ENCODE measurements at regions not wholly inside any gene's neighbourhood (a gene's known extent, or its start where the extent isn't known, plus 50 kb on each side); places are given as distances from the start of the nearest gene placed in this dataset.
A peak's percentile ranks its signal among the peaks of the same experiment; 100 is the strongest.
"Not testable (repeated sequence)": the region's sequence is repeated elsewhere in the genome, so short reads cannot be mapped to it uniquely, and the experiment has no call there.

DNA sequence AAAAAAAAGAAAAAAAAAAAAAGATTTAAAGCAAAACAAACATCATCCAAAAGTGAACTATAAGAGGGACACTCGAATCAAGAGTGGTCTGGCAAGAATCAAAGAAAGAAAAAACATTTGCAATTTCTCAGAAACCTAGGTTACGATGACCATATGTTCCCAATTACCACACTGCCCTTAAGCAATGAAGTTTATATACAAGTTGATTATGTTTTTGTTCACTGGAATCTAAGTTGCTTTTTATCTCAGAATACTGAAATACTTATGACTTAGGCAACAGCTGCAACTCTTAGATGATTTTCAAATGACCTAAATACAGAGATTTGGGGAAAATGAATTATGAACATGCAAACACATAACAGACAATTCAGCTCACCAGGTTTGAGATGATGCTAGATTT, 597.1 kb upstream of the CHAC2 start:
- FAIRE-seq, result no peak
- no peak for TF ChIP-seq POLR2A (IDR thresholded peaks at IDR 0.05; ENCODE audit: low read depth, low read length)
- DNase-seq (ENCODE audit: insufficient read length, low spot score), result no peak

DNA sequence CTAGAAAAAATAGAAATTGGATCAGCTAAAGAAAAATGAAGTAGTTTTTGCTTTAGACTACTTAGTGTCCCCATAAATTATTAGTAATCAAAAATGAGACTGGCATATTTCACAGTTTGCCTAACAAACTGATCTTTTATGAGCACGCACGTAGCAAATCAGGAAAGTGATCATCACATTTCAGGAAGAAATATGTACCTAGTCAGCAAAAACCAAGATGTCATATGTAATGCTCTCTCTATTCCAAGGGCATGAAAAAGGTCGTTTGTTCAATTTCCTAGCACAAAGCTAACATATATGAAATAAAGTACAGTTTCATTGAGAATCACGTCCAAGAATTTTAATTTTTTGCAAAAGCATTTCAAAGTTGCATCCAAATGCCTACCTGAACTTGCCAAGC, 600.4 kb upstream of the CHAC2 start:
- no peak for TF ChIP-seq POLR2A (IDR thresholded peaks at IDR 0.05; ENCODE audit: low read depth, low read length)
- FAIRE-seq, result peak; percentile 11
- no peak for DNase-seq (ENCODE audit: insufficient read length, low spot score)

DNA sequence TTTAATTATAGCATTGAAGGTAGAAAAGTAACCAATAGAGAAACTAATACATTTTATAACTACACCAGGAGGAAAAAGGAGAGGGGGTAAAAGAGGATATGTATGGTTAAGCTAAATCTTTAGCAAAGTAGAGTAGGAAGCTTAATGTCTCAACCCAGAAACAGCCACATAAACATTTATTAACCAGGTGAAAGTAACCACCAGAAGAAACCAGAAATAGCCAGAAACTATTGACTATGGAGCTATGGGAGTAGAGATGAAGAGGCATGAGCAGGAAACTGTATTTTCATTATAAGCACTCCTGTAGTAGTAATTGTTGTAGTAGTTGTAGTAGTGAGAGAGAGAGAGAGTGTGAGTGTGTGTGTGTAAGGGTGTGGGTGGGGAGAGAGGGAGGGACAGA, 617.5 kb upstream of the CHAC2 start:
- FAIRE-seq, result no peak
- no peak for TF ChIP-seq POLR2A (IDR thresholded peaks at IDR 0.05; ENCODE audit: low read depth, low read length)
- DNase-seq (ENCODE audit: insufficient read length, low spot score), result no peak

DNA sequence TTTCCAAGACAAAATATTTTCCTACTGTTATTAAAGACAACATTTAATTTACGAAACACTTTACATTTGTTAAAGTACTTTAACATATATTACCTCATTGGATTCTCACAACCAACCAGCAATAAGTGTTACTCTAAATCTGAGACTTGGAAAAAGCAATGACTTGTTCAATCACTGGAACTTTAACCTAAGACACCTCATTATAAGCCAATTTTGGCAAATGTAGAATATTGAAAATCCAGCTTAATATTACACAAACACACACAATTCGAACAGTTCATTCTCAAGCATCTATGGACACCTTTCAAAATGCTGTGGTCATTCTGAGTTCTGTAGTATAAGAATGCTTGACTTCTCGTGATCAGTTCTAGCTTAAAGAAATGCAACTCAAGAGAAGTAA, 619.4 kb upstream of the CHAC2 start:
- no peak for FAIRE-seq
- no peak for DNase-seq (ENCODE audit: insufficient read length, low spot score)
- no peak for TF ChIP-seq POLR2A (IDR thresholded peaks at IDR 0.05; ENCODE audit: low read depth, low read length)

DNA sequence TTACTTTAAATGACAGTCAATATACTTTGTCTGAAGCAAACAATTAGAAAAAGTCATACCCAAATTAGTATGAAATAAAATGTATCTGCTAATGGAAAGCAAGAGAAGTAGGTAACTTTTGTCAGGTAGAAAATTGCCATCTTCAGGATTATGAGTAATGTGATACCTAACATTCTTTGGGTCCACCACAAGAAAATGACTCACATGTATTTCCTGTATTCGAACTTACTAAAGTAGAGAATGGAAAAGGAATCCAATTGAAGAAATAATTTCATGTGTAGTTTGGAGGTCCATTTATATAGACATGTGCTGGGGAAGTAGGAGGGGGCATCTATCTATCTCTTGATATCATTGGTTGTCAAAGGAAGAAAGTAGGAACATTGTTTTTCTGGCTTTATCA, 636.2 kb upstream of the CHAC2 start:
- peak; percentile 98 for FAIRE-seq
- DNase-seq (ENCODE audit: insufficient read length, low spot score), result no peak

DNA sequence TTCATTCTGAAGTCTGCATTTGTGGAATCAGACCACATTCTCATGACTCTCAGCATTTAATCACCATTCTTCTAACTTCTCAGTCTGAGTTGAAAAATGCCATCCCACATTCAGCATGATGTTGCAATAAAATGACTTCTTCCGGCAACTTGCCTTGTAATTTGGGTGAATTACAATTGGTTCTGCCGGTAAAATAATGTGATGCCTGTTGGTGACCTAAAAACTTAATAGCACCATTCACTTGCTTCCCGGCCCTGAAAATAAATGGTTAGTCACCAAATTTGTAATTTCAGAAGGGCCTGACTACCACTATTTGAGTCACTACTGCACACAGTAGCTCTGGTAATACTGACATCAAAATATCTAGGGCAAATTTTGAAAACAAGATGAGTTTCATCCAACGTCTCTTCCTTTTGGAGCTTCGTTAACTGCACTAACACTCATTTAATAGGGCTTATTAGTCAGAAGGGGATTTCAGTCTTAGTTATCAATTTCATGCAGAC, 637.1 kb upstream of the CHAC2 start:
- DNase-seq (ENCODE audit: insufficient read length, low spot score) (no peak), FAIRE-seq (no peak)
- TF ChIP-seq POLR2A (IDR thresholded peaks at IDR 0.05; ENCODE audit: low read depth, low read length), result no peak

More for the DNA sequence above, 636.2 kb upstream of the CHAC2 start:
- TF ChIP-seq POLR2A (IDR thresholded peaks at IDR 0.05; ENCODE audit: low read depth, low read length), result no peak

DNA sequence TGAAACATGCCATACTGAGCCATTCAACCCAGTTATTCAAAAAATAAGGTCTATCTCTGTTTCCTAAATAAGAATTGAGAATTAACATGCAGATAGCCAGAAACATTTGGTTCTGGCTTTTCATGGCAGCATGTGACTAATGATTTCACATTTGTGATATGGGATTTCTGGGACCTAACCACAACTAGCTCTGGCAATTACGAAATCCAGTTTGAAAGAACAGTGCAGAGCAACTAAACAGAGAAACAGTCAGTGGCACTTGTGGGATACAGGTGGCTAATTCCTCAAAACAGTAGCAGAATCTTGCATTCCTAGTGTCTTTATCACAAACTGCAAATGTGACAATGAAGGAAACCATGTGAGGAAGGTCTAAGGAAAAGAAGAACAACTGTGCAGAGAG, 637.8 kb upstream of the CHAC2 start:
- DNase-seq (ENCODE audit: insufficient read length, low spot score), result no peak
- no peak for TF ChIP-seq POLR2A (IDR thresholded peaks at IDR 0.05; ENCODE audit: low read depth, low read length)
- peak; percentile 99 for FAIRE-seq

DNA sequence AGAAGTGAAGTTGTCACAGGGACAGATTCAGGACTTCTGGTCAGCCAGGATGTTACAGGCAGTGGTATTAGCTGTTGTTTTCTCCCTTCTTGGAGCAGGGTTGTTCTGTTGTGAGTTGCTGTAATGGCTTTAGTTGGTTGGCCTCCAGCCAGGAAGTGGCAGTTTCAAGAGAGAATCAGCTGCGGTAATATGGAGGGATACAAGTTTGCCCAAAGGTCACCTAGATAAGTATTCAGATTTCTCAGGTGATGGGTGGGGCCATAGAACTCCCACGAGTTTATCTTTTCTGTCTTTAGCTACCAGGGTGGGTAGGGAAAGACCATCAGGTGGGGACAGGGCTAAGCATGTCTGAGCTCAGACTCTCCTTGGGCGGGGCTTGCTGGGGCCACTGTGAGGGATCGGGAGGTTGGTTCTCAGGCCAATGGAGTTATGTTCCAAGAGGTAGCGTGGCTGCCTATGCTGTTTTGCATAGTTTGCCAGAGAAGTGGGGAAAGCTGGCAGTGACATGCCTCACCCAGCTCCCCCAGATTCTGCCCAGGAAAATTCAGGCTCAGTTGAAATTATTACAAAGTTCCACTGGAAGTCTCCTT, 640.4 kb upstream of the CHAC2 start:
- DNase-seq (ENCODE audit: insufficient read length, low spot score), result no peak
- TF ChIP-seq POLR2A (IDR thresholded peaks at IDR 0.05; ENCODE audit: low read depth, low read length), result no peak
- no peak for FAIRE-seq

DNA sequence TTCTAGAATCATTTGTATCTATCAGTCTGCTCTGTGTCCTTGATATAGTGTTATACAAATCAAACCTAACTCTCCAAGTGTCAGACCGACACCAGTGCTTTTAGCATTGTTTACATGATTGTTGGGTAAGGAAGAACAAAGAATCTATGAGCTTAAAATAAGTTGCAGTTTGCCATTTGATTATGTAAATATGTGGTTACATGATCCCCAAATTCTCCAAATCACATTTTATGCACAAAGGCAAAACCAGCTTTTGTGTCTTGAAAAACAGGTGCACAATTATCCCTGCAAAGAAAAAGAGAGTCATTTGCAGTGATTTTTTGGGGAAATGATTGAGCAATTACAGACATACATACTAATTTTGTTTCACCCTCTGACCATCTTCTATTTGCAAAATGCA, 652.6 kb upstream of the CHAC2 start:
- TF ChIP-seq POLR2A (IDR thresholded peaks at IDR 0.05; ENCODE audit: low read depth, low read length), result no peak
- no peak for FAIRE-seq
- DNase-seq (ENCODE audit: insufficient read length, low spot score), result no peak

DNA sequence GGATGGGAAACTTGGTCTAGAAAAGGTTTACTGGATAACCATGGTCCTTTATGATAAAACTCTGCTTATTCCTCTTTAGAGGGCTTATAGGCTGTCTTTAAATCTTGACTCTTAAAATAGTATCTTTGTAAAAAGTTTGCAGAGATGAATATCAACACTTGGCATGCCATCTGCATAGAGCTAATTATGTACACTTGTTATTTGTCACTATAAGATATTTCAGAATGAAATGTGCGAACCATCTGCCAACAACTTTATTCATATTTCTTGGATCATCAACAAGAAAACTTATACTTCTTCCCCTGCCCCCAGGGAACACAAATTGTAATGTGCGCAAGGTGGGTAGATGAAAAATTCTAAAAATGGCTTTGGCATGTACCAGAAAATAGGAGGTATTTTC, 653.0 kb upstream of the CHAC2 start:
- FAIRE-seq (no peak), DNase-seq (ENCODE audit: insufficient read length, low spot score) (no peak)
- no peak for TF ChIP-seq POLR2A (IDR thresholded peaks at IDR 0.05; ENCODE audit: low read depth, low read length)

DNA sequence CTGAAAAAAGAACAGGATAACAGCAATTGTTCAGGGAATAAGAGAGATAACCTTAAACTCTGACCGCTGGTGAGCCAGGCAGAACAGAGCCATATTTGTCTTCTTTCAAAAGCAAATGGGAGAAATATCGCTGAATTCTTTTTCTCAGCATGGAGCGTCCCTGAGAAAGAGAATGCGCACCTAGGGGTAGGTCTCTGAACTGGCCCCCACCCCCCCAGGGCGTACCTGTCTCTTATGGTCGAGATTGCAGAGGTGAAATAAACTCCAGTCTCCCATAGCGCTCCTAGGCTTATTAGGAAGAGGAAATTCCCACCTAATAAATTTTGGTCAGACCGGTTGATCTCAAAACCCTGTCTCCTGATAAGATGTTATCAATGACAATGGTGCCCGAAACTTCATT, 655.2 kb upstream of the CHAC2 start:
- not testable (repeated sequence) for FAIRE-seq; DNase-seq (ENCODE audit: insufficient read length, low spot score)

DNA sequence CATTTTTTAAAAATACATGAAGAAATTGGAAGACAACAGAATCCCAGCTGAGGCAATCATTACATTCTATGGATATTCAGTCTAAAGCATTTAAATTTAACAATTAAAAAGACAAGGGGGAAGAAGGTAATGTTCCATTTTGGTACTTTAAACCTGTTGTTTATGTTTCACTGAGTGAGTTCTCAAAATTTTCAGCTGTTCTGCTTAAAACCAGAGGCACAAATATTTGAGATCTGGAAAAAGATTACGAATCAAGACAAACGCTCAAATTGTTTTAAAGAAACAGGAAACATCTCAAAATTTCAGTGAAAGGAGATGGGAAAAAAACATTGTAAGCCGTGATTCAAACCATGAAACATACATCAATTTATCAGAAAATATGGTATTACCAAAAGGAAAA, 656.2 kb upstream of the CHAC2 start:
- no peak for FAIRE-seq
- DNase-seq (ENCODE audit: insufficient read length, low spot score), result no peak
- TF ChIP-seq POLR2A (IDR thresholded peaks at IDR 0.05; ENCODE audit: low read depth, low read length), result no peak

DNA sequence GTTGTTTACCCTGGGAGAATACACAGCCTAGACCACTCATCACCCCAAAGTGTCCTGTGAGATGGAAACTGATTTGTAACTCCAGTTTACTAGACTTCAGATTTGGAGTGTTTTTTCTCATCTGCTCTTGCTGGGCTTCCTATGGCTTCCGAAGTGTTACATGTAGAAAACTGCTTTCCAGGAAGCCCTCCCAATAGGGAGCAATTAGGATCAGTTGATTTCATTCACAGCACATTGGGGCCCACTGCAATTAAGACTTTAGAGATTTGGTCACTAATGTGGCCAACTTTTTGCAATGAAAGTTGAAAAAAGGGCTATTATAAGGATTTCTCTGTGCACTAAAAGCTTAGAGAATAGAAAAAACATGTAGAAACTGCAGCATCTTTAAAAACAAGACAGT, 656.6 kb upstream of the CHAC2 start:
- no peak for TF ChIP-seq POLR2A (IDR thresholded peaks at IDR 0.05; ENCODE audit: low read depth, low read length)
- no peak for DNase-seq (ENCODE audit: insufficient read length, low spot score)
- no peak for FAIRE-seq

DNA sequence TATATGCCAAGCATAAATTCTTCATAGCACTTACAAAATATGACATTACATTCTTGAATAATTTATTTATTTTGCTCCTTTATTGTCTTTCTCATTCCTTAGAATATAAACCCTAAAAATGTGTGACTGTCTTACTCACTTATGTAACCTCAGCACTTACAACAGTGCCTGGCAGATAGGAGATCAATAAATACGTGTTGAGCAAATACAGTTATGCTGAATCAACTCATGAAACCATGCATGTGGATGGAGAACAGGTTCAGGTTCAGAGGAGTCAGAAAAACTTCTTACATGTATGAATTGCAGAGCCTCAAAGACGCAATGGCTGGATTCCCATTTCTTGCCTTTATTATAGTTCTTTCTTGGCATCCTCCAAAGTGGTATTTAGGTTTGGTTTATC, 659.4 kb upstream of the CHAC2 start:
- no peak for DNase-seq (ENCODE audit: insufficient read length, low spot score)
- no peak for TF ChIP-seq POLR2A (IDR thresholded peaks at IDR 0.05; ENCODE audit: low read depth, low read length)
- no peak for FAIRE-seq

DNA sequence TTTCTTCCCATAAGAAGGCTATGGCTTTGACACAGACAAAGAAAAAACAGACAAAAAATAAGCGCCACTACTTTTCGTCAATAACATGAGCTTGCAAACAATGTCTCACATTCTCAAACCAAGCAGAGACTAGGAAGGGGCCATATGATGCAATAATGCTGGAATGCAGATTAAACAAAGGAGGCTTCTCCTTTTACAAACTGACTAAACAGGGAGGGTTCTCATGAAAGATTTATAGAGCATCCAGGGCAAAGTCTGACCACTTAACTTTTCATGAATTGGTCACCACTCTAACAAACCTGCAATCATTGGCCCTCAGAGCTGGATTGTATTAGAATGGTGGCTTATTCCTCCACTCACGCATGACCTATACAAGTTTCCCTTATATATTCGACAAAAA, 663.3 kb upstream of the CHAC2 start:
- peak; percentile 18 for DNase-seq (ENCODE audit: insufficient read length, low spot score)
- peak; percentile 97 for FAIRE-seq
- TF ChIP-seq POLR2A (IDR thresholded peaks at IDR 0.05; ENCODE audit: low read depth, low read length), result no peak

DNA sequence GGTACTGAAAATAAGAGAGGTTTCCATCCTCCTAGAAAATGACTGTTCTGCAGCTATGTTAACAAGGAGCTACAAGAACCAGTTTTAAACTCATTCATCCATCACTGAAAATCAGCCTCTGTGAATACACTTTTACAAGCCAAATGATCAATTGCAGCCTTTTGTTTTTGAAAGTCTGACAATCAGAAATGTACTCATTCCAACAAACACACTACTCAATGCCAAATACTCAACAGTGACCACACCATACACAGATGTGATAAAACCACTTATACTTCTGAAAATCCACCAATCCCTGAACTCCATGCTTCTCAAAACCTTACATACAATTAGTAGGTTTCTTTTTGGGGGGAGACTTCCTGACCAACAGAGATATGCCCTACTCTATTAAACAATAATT, 663.9 kb upstream of the CHAC2 start:
- TF ChIP-seq POLR2A (IDR thresholded peaks at IDR 0.05; ENCODE audit: low read depth, low read length), result no peak
- FAIRE-seq, result peak; percentile 88
- no peak for DNase-seq (ENCODE audit: insufficient read length, low spot score)

Data from H54 (cell line).